HG03439 (cell line): ENCODE measurements at regions not wholly inside any gene's neighbourhood (a gene's known extent, or its start where the extent isn't known, plus 50 kb on each side); places are given as distances from the start of the nearest gene placed in this dataset.

Source experiments
- ATAC-seq: cut with Tn5 transposase; IDR thresholded peaks from one replicate; pipeline ENCODE4 v1.9.1; 2021; ENCODE audit warnings: mild to moderate bottlenecking, moderate library complexity; ENCODE audit not compliant: unreplicated experiment

DNA sequence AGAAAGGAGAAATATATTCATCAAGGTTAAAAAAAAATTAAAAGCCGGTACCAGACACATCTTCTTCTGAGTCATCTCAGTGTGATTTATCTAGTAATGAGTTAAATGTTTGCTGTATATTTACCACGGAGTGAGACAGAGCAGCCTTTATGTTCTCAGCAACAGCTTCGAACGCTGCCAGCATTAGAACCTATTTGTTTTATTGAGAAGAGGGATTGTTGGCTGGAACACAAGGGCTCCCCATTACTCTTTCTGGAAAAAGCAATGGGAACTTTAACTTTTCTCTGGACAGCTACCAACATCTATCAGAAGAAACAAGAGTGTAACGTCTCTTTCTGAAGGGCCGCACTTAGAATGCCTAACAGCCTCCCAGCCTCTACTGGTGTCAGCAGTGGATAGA lies 105.3 kb upstream of the TAB2 start:
- no peak for ATAC-seq

DNA sequence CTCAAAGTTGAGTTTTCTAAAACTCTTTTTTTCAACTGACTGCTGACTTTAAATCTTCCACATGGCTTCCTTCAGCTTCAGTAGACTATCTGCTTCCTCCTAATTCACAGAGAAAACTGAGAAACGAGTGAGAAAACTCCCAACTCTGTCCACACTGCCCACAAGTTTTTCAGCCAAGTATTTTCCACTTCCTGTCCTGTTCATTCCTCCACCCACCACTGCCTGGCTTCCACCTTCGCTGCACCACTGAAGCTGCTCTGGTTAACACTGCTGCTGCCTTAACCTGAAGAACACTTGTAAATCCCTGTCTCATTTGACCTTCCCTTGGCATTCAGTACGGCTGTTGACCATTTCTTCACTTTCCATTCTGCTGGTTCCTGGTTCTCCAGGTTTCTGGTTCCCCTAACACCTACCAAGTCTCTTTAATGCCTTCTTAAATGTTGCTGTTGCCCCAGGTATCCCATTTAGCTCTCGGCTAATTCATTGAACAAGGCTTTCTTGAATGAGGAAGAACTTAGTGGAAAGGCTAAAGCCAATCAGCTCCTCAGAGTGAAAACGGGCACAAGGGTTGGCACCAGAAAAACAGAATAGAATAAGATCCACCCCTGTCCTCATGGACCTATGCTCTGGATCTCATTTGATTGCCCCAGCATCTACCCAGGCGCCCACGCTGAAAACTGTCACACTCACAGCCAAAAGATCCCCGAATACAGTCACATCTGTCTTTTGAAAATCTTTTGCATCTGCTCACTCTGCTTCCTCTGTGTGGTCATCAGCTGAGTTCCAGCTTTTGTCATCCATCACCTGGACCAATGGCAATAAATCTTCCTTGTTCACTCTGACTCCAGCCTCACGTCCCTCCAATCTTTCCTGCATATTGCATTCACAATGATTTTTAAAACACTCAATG lies 104.4 kb upstream of the TAB2 start:
- no peak for ATAC-seq

DNA sequence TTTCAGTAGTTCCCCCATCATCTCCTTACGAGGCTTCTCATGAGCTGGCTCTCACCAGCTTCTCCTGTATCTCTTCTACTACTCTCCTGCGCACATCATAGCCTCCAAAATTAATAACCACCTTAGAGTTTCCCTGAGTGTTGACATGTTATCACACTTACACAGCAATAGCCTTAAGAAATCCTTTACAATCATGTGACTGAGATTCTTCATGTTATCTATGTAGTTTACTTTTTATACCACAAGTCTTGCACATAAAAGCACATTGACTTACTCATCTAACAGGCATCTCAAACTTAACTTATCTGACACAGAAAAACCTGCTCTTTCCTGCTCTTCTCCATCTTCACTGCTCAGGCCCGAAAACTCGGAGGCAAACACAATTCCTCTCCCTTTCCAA lies 103.7 kb upstream of the TAB2 start:
- ATAC-seq: no peak

DNA sequence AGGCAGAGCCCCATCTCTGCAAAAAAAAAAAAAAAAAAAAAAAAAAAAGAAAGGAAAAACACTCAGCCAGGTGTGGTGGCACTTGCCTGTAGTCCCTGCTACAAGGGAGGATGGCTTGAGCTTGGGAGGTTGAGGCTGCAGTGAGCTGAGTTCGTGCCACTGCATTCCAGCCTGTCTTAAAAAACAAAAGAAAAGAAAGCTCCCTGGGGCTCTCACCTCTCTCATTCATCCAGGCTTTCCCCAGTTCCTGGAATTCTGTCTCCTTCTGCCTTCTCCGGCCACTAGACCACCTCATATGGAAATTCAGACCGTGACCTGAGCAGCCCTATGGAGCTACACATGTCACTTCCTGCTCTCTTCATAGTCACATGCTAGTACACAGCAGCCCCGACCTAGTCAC lies 101.1 kb upstream of the TAB2 start:
- ATAC-seq: no peak

DNA sequence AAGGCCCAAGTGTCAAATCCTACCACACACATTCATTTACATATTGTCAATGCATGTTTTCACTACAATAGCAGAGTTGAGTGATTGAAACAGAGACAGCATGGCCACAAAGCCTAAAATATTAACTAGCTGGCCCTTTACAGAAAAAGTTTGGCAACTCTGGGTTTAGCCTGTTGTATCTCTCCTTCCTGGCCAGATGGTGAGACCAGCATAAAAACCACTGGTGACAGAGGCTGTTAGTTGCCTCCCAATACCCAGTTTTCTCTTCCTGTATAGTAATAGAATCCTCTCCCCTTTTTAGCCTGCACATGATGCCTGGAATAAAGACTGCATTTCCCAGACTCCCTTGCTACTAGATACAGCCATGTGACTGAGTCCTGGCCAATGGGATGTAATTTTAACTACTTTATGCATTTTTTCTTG lies 100.0 kb upstream of the TAB2 start:
- no peak for ATAC-seq

DNA sequence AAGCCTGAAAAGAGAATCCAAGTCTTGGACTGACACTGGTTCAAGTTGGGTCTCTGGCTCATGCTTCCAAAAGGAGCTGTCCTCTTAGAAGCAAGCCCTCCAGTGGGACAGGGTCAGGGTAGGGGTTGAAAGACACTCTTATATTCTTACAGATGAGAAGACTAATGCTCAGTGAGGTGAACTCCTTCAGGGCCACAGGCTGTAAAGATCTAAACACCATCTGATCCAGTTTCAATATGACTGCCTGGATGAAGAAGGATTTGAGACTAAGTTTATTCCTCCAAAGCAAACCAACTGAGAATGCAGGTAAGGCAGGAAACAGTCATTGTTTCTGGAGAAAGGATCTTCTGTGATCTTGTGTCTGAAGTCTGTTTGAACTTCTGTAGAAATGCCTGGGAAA lies 99.0 kb upstream of the TAB2 start:
- ATAC-seq: no peak

DNA sequence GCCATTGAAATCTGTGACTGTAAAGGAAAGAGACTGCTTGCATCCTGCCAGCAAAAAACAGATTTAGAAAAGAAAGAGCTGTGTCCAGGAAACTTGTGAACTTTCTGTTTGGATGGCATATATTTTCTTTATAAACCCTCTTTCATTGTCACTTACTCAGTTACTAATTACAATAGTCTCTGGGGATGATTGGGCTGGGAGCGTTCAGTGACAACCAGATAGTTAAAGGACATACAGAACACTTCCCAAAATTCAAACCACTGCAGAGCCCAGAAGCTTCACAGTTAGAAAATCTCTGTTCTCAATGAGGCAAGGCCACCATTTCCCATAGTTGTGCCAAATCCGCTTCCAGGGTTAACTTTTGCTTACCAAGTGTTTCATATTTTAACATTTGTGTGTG lies 98.6 kb upstream of the TAB2 start:
- ATAC-seq: no peak

DNA sequence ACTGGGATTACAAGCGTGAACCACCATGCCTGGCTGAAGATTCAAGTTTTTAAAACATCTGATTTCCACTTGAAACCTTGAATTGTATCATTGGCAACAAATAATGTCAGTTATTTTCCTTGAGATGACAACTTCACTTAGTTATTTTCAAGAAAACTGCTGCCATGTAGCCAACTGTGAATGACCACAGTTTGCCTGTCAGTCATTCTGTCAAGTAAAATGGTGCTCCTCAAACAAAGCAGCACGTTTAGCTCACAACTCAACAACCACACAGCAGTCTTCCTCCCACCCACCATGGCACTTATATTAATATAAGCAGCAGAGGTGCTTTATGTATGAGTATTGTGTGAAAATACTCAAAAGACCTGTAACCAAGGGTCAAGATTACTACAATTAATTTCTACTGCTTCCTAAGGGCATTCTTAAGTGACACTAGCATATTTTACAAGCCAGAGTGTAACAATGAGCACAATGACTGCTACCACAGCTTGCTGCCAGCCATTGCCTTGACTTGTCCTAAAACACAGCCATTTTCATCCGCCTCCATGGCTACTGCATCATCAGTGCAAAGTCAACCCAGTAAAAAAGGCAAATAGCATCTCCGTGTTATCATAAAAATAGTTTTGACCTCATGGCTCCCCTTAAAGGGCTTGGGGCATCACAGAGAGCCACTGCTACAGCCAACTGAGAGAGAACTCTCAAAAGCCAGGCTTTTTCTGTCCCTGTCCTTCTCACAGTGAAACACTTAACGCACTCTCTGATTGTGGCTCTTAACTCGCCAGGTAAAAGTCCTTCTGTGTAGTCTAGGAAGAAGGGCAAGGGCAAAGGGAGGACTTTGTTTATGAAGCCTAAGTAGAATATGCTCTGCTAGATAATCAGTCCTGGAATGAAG lies 96.4 kb upstream of the TAB2 start:
- no peak for ATAC-seq

DNA sequence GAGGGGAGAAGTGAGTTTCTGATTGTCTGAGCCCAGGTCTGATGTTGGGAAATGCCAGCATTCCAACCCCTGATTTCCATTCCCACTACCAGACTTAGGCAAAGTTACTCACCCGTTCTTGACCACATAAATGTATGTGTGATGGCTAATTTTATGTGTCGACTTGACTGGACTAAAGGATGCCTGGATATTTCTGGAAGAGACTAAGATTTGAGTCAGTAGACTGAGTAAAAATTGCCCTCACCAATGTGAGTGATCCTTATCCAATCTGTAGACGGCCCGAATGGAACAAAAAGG lies 95.8 kb upstream of the TAB2 start:
- no peak for ATAC-seq

DNA sequence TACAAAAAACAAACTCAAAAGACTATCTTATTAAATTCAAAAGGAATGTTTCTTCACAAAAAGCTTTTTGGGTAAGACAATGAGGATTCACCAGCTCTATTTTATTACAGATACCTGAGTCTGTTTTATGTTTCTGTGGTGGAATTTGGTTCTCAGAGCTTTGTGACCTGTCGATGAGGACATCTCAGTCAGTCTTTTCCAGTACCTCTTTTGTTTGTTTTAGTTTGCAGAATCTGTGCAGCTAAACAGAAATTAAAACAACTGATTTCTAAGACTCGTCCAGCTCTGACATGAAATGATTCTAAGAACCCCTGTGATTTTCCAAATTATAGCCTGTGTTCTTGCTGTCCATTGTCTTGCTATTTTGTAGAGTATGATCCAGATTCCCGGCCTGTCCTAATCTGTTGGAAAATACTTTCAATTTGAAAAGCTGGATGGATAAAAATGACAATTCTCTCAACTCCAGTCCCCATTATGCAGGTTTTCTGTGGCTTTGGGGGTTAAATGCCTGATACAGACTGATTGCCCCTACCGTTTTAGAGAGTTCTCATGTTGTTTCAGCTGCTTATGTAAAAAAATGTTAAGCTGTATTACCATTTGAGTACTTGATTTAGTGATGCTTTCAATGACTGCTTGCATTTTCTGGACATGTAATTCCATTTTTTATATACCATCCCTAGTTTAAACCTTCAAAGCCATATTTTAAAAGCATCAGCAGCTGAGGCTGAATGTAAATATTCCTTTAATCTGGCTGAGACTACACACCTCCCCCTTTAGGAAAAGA lies 94.2 kb upstream of the TAB2 start:
- ATAC-seq: no peak

DNA sequence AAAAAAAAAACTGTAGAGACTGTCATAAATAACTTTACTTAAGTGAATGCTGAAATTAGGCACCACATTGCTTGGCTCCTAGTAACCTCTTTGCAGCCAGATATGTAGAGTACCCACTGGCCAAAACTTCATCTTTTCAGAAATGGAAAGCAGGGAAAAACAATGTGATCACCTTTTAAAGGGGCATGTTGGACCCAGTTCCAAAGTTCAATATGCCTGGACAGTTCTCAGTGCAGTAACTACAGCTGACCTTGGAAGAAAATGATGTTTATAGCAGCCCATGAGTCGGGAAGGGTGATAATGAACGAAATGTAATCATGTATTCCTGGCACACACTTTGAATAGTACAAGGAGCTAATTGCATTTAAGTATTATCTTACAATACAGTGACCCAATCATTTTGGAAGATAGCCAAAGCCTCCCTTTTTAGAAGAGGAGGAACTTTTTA lies 93.6 kb upstream of the TAB2 start:
- no peak for ATAC-seq

DNA sequence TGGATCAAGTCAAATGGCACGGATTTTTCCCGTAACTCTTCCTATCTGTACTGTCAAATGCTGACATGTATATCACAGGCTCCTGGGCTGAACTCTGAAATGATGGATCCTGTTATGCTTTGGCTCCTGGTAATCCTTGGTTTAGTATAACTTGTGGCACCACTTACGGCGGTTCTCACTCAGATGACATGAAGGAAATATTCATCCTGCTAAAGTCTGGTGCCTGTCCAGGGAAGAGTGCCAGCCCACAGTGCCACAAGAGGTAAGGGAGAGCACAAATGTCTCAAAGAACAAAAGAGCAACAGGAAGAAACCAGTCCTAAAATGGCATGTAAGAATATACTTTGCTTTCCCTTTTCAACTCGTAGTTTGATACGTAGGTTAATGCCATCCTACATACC lies 93.1 kb upstream of the TAB2 start:
- ATAC-seq: no peak

DNA sequence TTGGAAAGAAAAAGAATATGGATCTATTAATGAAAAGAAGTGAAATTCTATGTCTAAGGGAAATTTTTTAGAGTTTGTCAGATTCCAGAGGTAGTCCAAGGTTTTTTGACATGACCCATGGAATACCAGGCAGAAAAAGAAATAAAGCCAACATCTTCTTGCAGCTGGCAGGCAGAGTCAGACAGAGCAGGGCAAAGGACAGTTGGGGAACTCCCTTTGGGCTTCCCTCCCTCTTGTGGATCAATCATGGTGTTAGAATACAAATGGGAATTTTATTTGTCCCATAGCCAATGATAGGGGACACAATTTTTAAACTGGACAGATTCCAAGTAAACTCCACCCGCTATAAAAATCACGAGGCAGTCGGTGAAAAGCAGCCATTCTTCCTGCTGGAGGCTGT lies 92.1 kb upstream of the TAB2 start:
- no peak for ATAC-seq

DNA sequence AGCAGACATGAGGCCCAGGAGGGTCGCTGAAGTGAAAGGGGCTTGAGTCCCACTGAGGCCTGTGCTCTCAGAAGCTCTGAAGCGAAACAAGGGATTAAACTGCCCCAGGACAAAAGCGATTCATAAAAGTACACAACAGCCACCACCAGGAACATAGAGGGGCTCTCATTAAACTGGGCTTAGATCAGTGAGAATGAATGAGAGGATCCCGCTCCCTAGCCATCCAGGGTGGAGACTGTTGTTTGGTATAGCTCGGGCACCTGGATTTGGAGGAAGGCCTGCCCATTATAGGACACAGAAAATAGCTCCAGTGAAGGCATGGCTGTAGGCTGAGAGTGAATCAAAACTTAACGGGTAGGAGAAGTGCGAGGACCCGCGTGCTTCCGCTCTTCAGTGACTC lies 91.6 kb upstream of the TAB2 start:
- ATAC-seq: no peak

DNA sequence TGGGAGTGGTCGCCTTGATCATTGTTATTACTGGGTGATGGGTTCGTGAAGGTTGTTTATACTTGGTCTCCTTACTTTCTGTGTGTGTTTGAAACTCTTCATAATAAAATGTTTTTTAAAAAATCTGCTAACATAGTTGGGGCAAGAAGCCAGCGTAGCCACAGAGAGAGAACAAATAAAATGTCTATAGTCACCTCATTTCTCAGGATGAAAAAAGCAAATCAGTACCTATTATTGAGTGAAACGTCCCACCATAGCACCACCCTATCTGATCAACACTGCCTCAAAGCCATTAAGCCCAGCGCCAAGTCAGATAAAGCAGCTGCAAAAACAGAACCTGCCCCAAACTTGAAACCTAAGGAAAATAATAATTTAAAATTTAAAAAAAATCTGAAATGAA lies 89.7 kb upstream of the TAB2 start:
- no peak for ATAC-seq

DNA sequence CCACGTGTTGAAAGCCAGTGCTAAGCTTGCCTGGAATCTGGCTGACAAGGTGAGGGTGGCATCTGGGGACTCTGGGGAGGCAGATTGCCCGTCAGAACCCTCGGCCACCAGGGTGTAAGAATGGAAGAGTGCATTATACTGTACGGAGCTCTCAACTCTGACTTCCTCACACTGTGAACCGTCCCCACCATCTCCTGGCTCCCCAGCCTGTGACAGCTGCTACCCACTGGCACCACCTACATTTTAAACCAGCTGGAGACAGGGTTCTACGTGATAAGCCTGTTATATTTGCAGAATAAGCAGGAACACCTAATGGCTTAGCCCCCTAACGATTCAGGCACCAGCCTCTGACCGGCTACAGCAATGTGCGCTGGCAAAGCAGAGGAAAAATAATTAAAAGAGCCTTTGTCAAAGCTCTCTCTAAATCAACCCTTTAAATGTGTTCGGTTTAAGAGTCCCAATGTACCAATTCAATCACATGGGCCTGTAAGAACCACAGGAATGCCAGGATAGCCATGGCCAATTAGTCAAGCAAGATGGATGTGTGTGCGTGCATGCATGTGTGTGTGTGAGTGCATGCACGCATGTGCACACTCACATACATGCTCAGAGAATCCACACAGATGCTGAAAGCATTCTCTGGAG lies 89.1 kb upstream of the TAB2 start:
- no peak for ATAC-seq

DNA sequence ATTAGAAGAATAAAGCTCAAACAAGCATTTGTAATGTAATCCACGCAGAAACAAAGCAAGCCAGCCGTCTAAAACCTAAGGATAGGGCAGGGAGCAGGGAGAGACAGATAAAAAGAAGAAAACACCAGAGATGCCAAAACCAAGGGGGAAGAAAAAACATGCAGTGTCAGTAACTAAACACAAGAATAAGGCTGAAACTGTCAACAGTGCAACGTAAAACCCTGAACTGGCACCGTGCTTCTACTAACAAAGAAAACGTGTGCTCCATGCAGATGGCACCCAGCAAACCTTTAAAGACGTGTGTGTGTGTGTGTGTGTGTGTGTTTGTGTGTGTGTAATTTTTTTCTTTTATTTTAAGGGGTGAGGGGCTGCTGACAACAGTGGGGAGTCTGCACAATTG lies 88.4 kb upstream of the TAB2 start:
- ATAC-seq: no peak

DNA sequence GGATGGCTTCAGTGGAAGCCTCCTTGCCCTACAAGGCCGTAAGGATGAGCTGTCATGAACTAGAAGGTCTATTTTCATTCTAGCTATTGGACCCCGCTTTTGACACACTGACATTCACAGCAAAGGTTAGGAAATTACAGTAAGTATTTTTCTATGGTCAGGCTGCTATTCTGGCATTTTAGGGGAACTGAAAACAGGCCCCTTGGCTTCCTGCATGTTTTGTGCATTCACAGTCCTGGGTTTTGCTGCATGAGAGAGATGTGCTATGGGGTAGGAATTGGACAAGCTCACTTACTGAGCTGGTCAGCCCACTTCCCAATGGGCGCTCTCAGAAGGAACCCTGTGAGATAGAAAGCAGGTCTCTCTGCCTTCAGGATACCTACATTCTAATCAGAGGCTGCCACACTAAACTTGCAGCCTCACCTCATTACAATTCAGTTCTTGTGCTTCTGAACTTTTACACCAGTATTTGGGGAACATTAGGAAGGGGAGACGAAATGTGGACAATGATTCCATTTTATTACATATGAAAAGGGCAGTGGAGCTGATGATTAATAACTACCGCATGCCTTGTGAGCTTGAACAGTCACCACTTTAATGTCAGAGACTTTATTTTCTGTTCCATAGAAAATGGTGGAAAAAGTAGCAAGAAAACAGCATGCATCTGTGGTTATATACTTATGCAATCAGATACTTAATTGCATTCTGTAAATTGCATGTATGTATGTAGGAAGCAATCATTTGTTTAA lies 86.6 kb upstream of the TAB2 start:
- no peak for ATAC-seq

DNA sequence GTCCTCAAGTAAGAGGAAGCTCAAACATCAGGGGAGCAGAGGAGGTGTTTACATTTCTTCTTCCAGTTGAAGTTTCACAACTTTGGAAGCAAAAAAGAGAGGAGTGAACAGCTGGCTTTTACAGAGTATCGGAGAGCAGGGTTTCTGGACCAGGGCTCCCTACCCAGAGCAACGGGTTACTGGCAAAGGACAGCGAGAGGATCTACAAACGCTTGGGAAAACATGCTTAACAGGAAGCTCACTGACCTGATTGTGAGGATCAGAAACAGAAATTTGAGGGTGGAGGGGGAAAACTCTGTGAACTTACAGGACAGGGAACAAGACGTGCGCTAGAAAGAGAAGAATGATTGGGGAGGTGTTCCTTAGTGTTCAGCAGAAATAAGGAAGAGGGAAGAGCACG lies 85.7 kb upstream of the TAB2 start:
- no peak for ATAC-seq

DNA sequence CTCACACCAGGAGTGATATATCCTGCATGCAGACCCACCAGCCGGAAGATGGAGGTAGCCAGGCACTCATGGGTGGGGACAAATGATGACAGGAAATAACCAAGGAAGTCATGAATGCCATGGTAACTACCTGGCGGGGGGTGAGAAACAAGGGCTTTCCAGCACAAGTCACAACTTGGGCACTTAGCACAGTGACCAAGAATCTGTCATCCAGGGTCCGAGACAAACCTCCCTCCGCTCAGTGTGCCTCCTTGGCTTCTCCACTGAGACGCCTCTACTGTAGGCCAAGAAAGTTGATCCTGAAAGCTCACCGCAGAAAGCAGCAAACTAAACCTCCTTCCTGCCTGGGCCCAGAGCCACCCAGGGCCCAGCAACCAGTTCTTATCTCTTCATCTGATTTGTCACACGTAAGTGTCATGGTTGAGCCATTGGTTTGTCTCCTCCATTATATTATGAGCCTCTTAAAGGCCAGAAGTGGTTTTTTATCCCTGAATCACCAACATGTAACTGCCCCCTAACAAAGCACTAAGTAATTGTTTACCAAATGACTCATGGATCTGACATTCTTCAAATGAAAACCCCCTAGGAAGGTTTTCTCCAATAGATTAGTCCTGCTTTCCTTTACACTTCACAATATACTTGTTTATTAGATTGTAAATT lies 84.3 kb upstream of the TAB2 start:
- no peak for ATAC-seq
